ENCODE measurements at regions not wholly inside any gene's neighbourhood (a gene's known extent, or its start where the extent isn't known, plus 50 kb on each side); places are given as distances from the start of the nearest gene placed in this dataset.

- no peak for TF ChIP-seq ZNF274 (IDR thresholded peaks at IDR 0.05; ENCODE audit: low read depth, low read length)
Measured at GRCh38 chr1:227403535-227403934, 85.2 kb upstream of the CDC42BPA start (continued).

GRCh38 chr1:227401562-227402342 lies 83.5 kb upstream of the CDC42BPA start:
- POLR2A ChIA-PET, result no interaction called here
- intact Hi-C loops (cut with micrococcal nuclease), result no loop called here
- ATAC-seq, result no peak
- H3K27me3 ChIP-seq (ENCODE audit: insufficient read depth, low read length), result no peaks in the 10 kb centered on the region
- no peaks in the 10 kb centered on the region for H3K9me2 ChIP-seq (ENCODE audit: insufficient read depth)
- RAD21 ChIA-PET (ENCODE audit: low non-redundant PET in 1 of 2, low total read pairs in 2 of 2, uncharacterized antibody in 2 of 2, unreplicated experiment in 2 of 2), result no interaction called here
- no peaks in the 10 kb centered on the region for H3K36me3 ChIP-seq (ENCODE audit: control insufficient read depth in 1 of 2, insufficient read depth in 2 of 2, low read length in 2 of 2)
- no peak for DNase-seq (ENCODE audit: low read depth, low spot score)
- H3K4me3 ChIP-seq (replicated peaks in 1 of 2; ENCODE audit: low read depth in 1 of 2, low read length in 2 of 2), result no peak overlapping the region
- no peak overlapping the region for H2AFZ ChIP-seq (ENCODE audit: low read depth, low read length, poor library complexity, severe bottlenecking)
- TF ChIP-seq TCF7L2 (IDR thresholded peaks at IDR 0.05; ENCODE audit: borderline replicate concordance, extremely low read depth, insufficient read depth, insufficient read length) (no peak), ZNF274 (IDR thresholded peaks at IDR 0.05; ENCODE audit: low read depth, low read length) (no peak), ATF3 (IDR thresholded peaks at IDR 0.05) (no peak), YY1 (IDR thresholded peaks at IDR 0.05; ENCODE audit: extremely low read depth, insufficient replicate concordance, low read depth, low read length) (no peak), ZFX (IDR thresholded peaks at IDR 0.05) (no peak), CEBPB (IDR thresholded peaks at IDR 0.05; ENCODE audit: low read depth) (no peak), SP1 (IDR thresholded peaks at IDR 0.05; ENCODE audit: low read depth) (no peak), CBX3 (IDR thresholded peaks at IDR 0.05; ENCODE audit: low read depth) (no peak), JUND (IDR thresholded peaks at IDR 0.05) (no peak), REST (IDR thresholded peaks at IDR 0.05; ENCODE audit: low read depth) (no peak), POLR2AphosphoS5 (IDR thresholded peaks at IDR 0.05; ENCODE audit: low read depth, low read length) (no peak), EGR1 (IDR thresholded peaks at IDR 0.05; ENCODE audit: low read depth) (no peak)
- CTCF ChIA-PET, result no interaction called here
- no peaks in the 10 kb centered on the region for H3K79me2 ChIP-seq (ENCODE audit: insufficient read depth, low read length)
- no peak overlapping the region for H3K9ac ChIP-seq (ENCODE audit: low read length)
- H3K27ac ChIP-seq (ENCODE audit: low read depth, low read length), result no peak overlapping the region
- H4K20me1 ChIP-seq (ENCODE audit: insufficient read depth), result no peaks in the 10 kb centered on the region
- peak overlapping the region; percentile 12; the same call in 1 of the 2 replicates for H3K4me2 ChIP-seq (ENCODE audit: low read length)
- no TSS peak for BruUV-seq (replicated peaks)
- peaks cover 4 to 29% of the 10 kb centered on the region in 2 experiments for H3K4me1 ChIP-seq (ENCODE audit: control insufficient read depth in 1 of 2, insufficient read depth in 2 of 2, low read length in 2 of 2)
- no peaks in the 10 kb centered on the region for H3K9me3 ChIP-seq (ENCODE audit: control insufficient read depth in 1 of 2, insufficient read depth in 1 of 2, low read depth in 1 of 2, low read length in 2 of 2)
